CD14-positive monocyte (primary cell): ENCODE measurements at regions not wholly inside any gene's neighbourhood (a gene's known extent, or its start where the extent isn't known, plus 50 kb on each side); places are given as distances from the start of the nearest gene placed in this dataset.

ENCODE experiments used
- DNase-seq, 3 donors: peaks; one replicate each; pipeline ENCODE4 v3.0.0-alpha.2; 2011 to 2022
- H2AFZ ChIP-seq: 2 replicates; pipeline ENCODE4 v1.6.0; 2012; ENCODE audit warnings: mild to moderate bottlenecking, low read depth, low read length, inconsistent platforms; ENCODE audit not compliant: insufficient read depth, poor library complexity, severe bottlenecking
- H3K27ac ChIP-seq, 2 donors: 1 replicate in 1 of 2; 2 replicates in 1 of 2; pipeline ENCODE4 v1.5.1; 2012 to 2013; ENCODE audit warnings: low read length in 2 of 2, control low read depth in 1 of 2, inconsistent platforms in 1 of 2, low read depth in 1 of 2, mild to moderate bottlenecking in 1 of 2
- H3K27me3 ChIP-seq, 2 donors: one replicate each; pipeline versions ENCODE4 v1.6.0 to v1.6.1; 2011 to 2013; ENCODE audit warnings: low read length in 2 of 2; ENCODE audit not compliant: control insufficient read depth in 2 of 2, insufficient read depth in 2 of 2
- H3K36me3 ChIP-seq, 2 donors: replicated peaks in 1 of 2; 1 replicate in 1 of 2; 2 replicates in 1 of 2; pipeline versions ENCODE4 v1.5.1 to v1.6.1; 2012 to 2013; ENCODE audit warnings: low read length in 2 of 2, control low read depth in 1 of 2, inconsistent platforms in 1 of 2, mild to moderate bottlenecking in 1 of 2; ENCODE audit not compliant: insufficient read depth in 2 of 2, control insufficient read depth in 1 of 2
- H3K4me1 ChIP-seq, 2 donors: 1 replicate in 1 of 2; 2 replicates in 1 of 2; pipeline versions ENCODE4 v1.5.1 to v1.6.1; 2012 to 2013; ENCODE audit warnings: low read length in 2 of 2, control low read depth in 1 of 2, inconsistent platforms in 1 of 2, mild to moderate bottlenecking in 1 of 2, moderate library complexity in 1 of 2; ENCODE audit not compliant: insufficient read depth in 2 of 2, control insufficient read depth in 1 of 2
- H3K4me2 ChIP-seq: replicated peaks from 2 replicates; pipeline ENCODE3; 2012; ENCODE audit warnings: low read length, moderate library complexity, mild to moderate bottlenecking; ENCODE audit not compliant: poor library complexity, severe bottlenecking; ENCODE audit errors: extremely low read depth
- H3K4me3 ChIP-seq, 3 experiments: fragments of 200-600 bp in 1 of 3; sonication (generic) in 1 of 3; replicated peaks in 1 of 3; 1 replicate in 2 of 3; 2 replicates in 1 of 3; pipeline ENCODE4 v1.5.1; 2011 to 2013; ENCODE audit warnings: low read length in 3 of 3, mild to moderate bottlenecking in 3 of 3, control low read depth in 2 of 3, low read depth in 2 of 3, inconsistent platforms in 1 of 3, moderate library complexity in 1 of 3
- H3K79me2 ChIP-seq: 2 replicates; pipeline ENCODE4 v1.6.0; 2012; ENCODE audit warnings: mild to moderate bottlenecking, control low read depth, inconsistent platforms, low read length, moderate library complexity; ENCODE audit not compliant: insufficient read depth
- H3K9ac ChIP-seq: 2 replicates; pipeline ENCODE4 v1.6.0; 2017; ENCODE audit warnings: low read length, mild to moderate bottlenecking; ENCODE audit not compliant: insufficient read depth, poor library complexity, severe bottlenecking
- H3K9me3 ChIP-seq, 2 donors: replicated peaks in 1 of 2; 1 replicate in 1 of 2; 2 replicates in 1 of 2; pipeline versions ENCODE4 v1.5.1 to v1.6.1; 2012 to 2013; ENCODE audit warnings: low read length in 2 of 2, control low read depth in 1 of 2; ENCODE audit not compliant: control insufficient read depth in 1 of 2, insufficient read depth in 1 of 2
- H4K20me1 ChIP-seq: 2 replicates; pipeline ENCODE4 v1.6.0; 2012; ENCODE audit warnings: mild to moderate bottlenecking, low read length, control low read depth, moderate library complexity; ENCODE audit not compliant: insufficient read depth
- H3K27ac Mint-ChIP-seq, 7 donors: one replicate each; pipeline ENCODE4 v1.8.0; 2020; ENCODE audit warnings: mild to moderate bottlenecking in 7 of 7, mixed read lengths in 7 of 7, moderate library complexity in 6 of 7, inconsistent platforms in 2 of 7
- H3K27me3 Mint-ChIP-seq, 3 donors: one replicate each; pipeline ENCODE4 v1.8.0; 2021 to 2022; ENCODE audit warnings: low read depth in 3 of 3, mild to moderate bottlenecking in 3 of 3, mixed read lengths in 3 of 3, moderate library complexity in 3 of 3, inconsistent platforms in 1 of 3
- H3K36me3 Mint-ChIP-seq, 2 donors: one replicate each; pipeline ENCODE4 v1.8.0; 2020; ENCODE audit warnings: mixed read lengths in 2 of 2, inconsistent platforms in 1 of 2, mild to moderate bottlenecking in 1 of 2
- H3K4me1 Mint-ChIP-seq: one replicate; pipeline ENCODE4 v1.8.0; 2020; ENCODE audit warnings: mild to moderate bottlenecking, mixed read lengths
- H3K4me3 Mint-ChIP-seq, 2 donors: one replicate each; pipeline ENCODE4 v1.8.0; 2020; ENCODE audit warnings: mild to moderate bottlenecking in 2 of 2, mixed read lengths in 2 of 2, moderate library complexity in 1 of 2
- H3K9me3 Mint-ChIP-seq, 7 donors: one replicate each; pipeline ENCODE4 v1.8.0; 2020 to 2022; ENCODE audit warnings: mixed read lengths in 7 of 7, mild to moderate bottlenecking in 6 of 7, moderate library complexity in 6 of 7, inconsistent platforms in 2 of 7
- WGBS: methylation state at CpG from one replicate; pipeline ENCODE4 v1.1.5; 2013; ENCODE audit warnings: missing lambda C conversion rate; ENCODE audit not compliant: insufficient coverage; 5-methylcytosine and 5-hydroxymethylcytosine counted together
- intact Hi-C, 2 donors: fragments of 100-400 bp; cut with micrococcal nuclease; formaldehyde crosslinking; loops; one replicate each; pipeline versions ENCODE4 v1.15.0 to v1.15.1; 2023
- TF ChIP-seq, protein P1 (sequence below): fragments of 200-600 bp; IDR thresholded peaks from one replicate; pipeline ENCODE4 v1.8.0; 2022; ENCODE audit warnings: antibody characterized with exemption, mild to moderate bottlenecking

DNA sequence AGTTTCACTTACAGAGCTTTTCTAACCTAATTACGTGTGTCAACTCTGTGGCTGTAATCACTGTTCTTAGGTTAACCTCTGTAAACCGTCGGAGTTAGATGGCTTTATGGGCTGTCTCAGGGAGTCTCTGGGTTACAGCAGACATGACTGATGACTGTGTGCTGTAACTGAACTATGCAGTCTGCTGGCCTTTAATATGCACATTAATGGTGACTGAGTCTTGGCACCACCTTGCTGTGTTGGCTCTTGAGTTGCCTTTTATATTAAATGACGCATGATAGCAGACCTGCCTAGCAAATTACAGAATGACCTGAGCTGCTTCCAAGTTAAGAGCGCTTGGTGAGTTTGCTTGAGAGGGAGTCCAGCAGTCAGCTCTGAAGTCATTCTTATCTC is 90.1 kb downstream of the ACKR3 start:
- TF ChIP-seq, protein P1, sequence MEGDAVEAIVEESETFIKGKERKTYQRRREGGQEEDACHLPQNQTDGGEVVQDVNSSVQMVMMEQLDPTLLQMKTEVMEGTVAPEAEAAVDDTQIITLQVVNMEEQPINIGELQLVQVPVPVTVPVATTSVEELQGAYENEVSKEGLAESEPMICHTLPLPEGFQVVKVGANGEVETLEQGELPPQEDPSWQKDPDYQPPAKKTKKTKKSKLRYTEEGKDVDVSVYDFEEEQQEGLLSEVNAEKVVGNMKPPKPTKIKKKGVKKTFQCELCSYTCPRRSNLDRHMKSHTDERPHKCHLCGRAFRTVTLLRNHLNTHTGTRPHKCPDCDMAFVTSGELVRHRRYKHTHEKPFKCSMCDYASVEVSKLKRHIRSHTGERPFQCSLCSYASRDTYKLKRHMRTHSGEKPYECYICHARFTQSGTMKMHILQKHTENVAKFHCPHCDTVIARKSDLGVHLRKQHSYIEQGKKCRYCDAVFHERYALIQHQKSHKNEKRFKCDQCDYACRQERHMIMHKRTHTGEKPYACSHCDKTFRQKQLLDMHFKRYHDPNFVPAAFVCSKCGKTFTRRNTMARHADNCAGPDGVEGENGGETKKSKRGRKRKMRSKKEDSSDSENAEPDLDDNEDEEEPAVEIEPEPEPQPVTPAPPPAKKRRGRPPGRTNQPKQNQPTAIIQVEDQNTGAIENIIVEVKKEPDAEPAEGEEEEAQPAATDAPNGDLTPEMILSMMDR = no peak
- Histone ChIP-seq H3K36me3 (no peaks in the 10 kb centered on the region), H3K4me2 (no peak overlapping the region), H3K4me1 (no peaks in the 10 kb centered on the region), H3K27me3 (peaks cover 11 to 32% of the 10 kb centered on the region in 2 donors), H3K79me2 (no peaks in the 10 kb centered on the region), H3K27ac (no peak overlapping the region), H3K4me3 (no peak overlapping the region), H3K9me3 (no peaks in the 10 kb centered on the region), H3K9ac (no peak overlapping the region), H4K20me1 (no peaks in the 10 kb centered on the region), H2AFZ (no peak overlapping the region)
- no peak for DNase-seq
- Mint-ChIP-seq H3K36me3 (no peaks in the 10 kb centered on the region), H3K27ac (no peak overlapping the region), H3K9me3 (peaks cover 0 to 2% (median 0%) of the 10 kb centered on the region in 7 donors), H3K4me1 (peaks cover 1% of the 10 kb centered on the region), H3K4me3 (no peak overlapping the region), H3K27me3 (peaks cover 23 to 64% (median 34%) of the 10 kb centered on the region in 3 donors)
- intact Hi-C loops = no loop called here
- 88% methylated on average over 3 of the region's 5 CpGs for WGBS

- no peaks in the 10 kb centered on the region for H3K4me1 ChIP-seq
- Mint-ChIP-seq H3K4me1 (peaks cover 1% of the 10 kb centered on the region), H3K9me3 (peaks cover 0 to 5% (median 0%) of the 10 kb centered on the region in 7 donors), H3K36me3 (no peaks in the 10 kb centered on the region), H3K4me3 (peak overlapping the region in 1 of 2 donors; percentile 12), H3K27ac (no peak overlapping the region), H3K27me3 (peaks cover 26 to 59% (median 26%) of the 10 kb centered on the region in 3 donors)
- no peaks in the 10 kb centered on the region for H4K20me1 ChIP-seq
- intact Hi-C loops = no loop called here
- TF ChIP-seq, protein P1 = no peak
- no peaks in the 10 kb centered on the region for H3K36me3 ChIP-seq
- H3K9ac ChIP-seq = no peak overlapping the region
- no peak overlapping the region for H3K27ac ChIP-seq
- no peak for DNase-seq
- no peaks in the 10 kb centered on the region for H3K9me3 ChIP-seq
- H3K27me3 ChIP-seq = peaks cover 11 to 27% of the 10 kb centered on the region in 2 donors
- H3K4me2 ChIP-seq = no peak overlapping the region
- H2AFZ ChIP-seq = no peak overlapping the region
- no peaks in the 10 kb centered on the region for H3K79me2 ChIP-seq
- no peak overlapping the region for H3K4me3 ChIP-seq
- WGBS = 63% methylated on average over 2 of the region's 4 CpGs
Observed at GRCh38 chr2:236661061-236661761, 91.6 kb downstream of the ACKR3 start.
